Thyroid gland (tissue), 4 donors: ENCODE measurements at regions not wholly inside any gene's neighbourhood (a gene's known extent, or its start where the extent isn't known, plus 50 kb on each side); places are given as distances from the start of the nearest gene placed in this dataset.

Source experiments
- DNase-seq, 2 donors: peaks; one replicate each; pipeline ENCODE4 v3.0.0-alpha.2; 2019
- H3K27ac ChIP-seq, 3 donors: fragments of 200-600 bp; sonication (generic); 1 replicate in 2 of 3; 2 replicates in 1 of 3; pipeline ENCODE4 v1.5.1; 2016 to 2019; ENCODE audit warnings: mild to moderate bottlenecking in 1 of 3, moderate library complexity in 1 of 3
- H3K27me3 ChIP-seq: fragments of 200-600 bp; sonication (generic); one replicate; pipeline ENCODE4 v1.5.1; 2019
- H3K36me3 ChIP-seq, 2 donors: fragments of 200-600 bp; sonication (generic); one replicate each; pipeline ENCODE4 v1.5.1; 2016 to 2019
- H3K4me1 ChIP-seq, 2 donors: fragments of 200-600 bp; sonication (generic); one replicate each; pipeline ENCODE4 v1.5.1; 2017 to 2019
- H3K4me3 ChIP-seq, 3 donors: fragments of 200-600 bp; sonication (generic); replicated peaks in 1 of 3; 1 replicate in 2 of 3; 2 replicates in 1 of 3; pipeline ENCODE4 v1.5.1; 2016; ENCODE audit warnings: mild to moderate bottlenecking in 1 of 3
- H3K9me3 ChIP-seq: fragments of 200-600 bp; sonication (generic); one replicate; pipeline ENCODE4 v1.5.1; 2017
- POLR2A ChIP-seq, 2 donors: fragments of 450-650 bp; IDR thresholded peaks; one replicate each; pipeline ENCODE4 v1.6.1; 2017; ENCODE audit warnings: antibody characterized with exemption in 2 of 2, mild to moderate bottlenecking in 2 of 2, moderate library complexity in 1 of 2
- WGBS, 2 donors: methylation state at CpG; one replicate each; pipeline ENCODE4 v1.1.5; 2017; 5-methylcytosine and 5-hydroxymethylcytosine counted together
- intact Hi-C: fragments of 100-400 bp; cut with DNase I; formaldehyde crosslinking; loops from one replicate; pipeline ENCODE4 v1.15.1; 2023
- TF ChIP-seq, protein P1 (sequence below), 6 experiments: fragments of 200-600 bp in 3 of 6; fragments of 450-650 bp in 3 of 6; sonication (generic) in 3 of 6; IDR thresholded peaks; one replicate each; pipeline ENCODE4 v1.5.1; 2016 to 2019; ENCODE audit warnings: antibody characterized with exemption in 6 of 6, mild to moderate bottlenecking in 2 of 6, inconsistent platforms in 1 of 6, moderate library complexity in 1 of 6

DNA sequence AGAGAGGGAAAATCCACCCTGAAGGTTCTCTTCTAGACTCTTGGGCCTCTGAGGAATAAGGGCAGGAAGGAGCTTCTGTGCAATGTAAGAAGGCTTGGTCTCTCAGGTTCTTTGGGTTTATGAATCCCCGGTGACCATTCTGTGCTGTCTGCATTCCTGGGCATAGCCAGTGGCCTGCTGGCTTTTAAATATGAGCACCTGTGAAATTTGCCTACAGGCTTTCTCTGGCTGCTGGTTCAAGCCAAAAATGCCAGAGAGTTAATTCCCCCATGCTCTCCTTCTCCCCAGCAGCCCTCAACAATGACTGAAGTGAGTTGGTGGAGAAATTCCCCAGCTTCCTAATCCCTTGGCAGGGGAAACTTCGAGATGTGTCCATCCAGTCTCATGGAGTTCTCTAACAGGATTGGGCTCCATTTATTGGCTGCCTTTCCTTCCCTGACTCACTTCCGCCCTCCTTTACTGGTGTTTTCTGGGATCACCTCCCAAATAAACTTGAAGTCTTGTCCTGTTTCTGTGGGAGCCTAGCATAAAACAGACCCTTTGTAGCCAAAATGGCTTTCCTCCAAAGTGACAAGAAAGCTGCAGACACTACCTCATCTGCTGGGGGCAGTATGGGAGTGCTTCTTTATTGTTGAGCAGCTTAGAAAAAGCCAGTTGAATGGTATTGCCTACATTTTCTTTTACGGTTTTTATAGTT, 179.4 kb upstream of the CASK start:
- Histone ChIP-seq H3K4me1 (no peaks in the 10 kb centered on the region), H3K27ac (no peak overlapping the region), H3K36me3 (no peaks in the 10 kb centered on the region), H3K27me3 (no peaks in the 10 kb centered on the region), H3K4me3 (no peak overlapping the region), H3K9me3 (no peaks in the 10 kb centered on the region)
- no peak for DNase-seq
- intact Hi-C loops = no loop called here
- 71 to 77% methylated on average over 3 to 4 of the region's 4 CpGs for WGBS, 2 donors
- TF ChIP-seq POLR2A (IDR thresholded peaks at IDR 0.05) = no peak
- TF ChIP-seq, protein P1, sequence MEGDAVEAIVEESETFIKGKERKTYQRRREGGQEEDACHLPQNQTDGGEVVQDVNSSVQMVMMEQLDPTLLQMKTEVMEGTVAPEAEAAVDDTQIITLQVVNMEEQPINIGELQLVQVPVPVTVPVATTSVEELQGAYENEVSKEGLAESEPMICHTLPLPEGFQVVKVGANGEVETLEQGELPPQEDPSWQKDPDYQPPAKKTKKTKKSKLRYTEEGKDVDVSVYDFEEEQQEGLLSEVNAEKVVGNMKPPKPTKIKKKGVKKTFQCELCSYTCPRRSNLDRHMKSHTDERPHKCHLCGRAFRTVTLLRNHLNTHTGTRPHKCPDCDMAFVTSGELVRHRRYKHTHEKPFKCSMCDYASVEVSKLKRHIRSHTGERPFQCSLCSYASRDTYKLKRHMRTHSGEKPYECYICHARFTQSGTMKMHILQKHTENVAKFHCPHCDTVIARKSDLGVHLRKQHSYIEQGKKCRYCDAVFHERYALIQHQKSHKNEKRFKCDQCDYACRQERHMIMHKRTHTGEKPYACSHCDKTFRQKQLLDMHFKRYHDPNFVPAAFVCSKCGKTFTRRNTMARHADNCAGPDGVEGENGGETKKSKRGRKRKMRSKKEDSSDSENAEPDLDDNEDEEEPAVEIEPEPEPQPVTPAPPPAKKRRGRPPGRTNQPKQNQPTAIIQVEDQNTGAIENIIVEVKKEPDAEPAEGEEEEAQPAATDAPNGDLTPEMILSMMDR (IDR thresholded peaks at IDR 0.05) = no peak

DNA sequence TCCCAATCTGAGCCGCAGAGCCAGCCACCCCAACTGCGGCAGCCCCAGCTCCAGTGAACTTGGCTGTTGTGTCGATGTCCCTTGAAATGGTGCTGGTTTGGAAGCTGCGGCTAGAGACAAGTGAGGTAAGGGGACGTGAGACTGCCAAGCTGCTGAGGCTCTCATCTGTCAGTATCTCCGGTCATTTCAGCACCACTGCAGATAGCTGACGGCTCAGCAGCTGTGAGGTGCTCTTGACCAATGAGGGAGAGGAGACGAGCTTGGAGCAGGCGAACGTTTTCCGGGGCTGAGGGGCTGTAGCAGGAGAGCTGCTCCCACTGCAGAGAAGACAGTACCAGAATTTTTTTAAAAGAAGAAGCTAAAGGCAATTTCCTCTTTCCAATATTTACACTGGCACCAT, 175.5 kb upstream of the CASK start:
- no peaks in the 10 kb centered on the region for H3K4me1 ChIP-seq
- WGBS, 2 donors = 67 to 74% methylated on average over 10 to 11 of the region's 11 CpGs
- intact Hi-C loops = no loop called here
- H3K27ac ChIP-seq = no peak overlapping the region
- DNase-seq = no peak
- no peak for TF ChIP-seq POLR2A (IDR thresholded peaks at IDR 0.05)
- TF ChIP-seq, protein P1 (IDR thresholded peaks at IDR 0.05) = no peak
- no peaks in the 10 kb centered on the region for H3K36me3 ChIP-seq
- H3K27me3 ChIP-seq = no peaks in the 10 kb centered on the region
- no peaks in the 10 kb centered on the region for H3K9me3 ChIP-seq
- no peak overlapping the region for H3K4me3 ChIP-seq

DNA sequence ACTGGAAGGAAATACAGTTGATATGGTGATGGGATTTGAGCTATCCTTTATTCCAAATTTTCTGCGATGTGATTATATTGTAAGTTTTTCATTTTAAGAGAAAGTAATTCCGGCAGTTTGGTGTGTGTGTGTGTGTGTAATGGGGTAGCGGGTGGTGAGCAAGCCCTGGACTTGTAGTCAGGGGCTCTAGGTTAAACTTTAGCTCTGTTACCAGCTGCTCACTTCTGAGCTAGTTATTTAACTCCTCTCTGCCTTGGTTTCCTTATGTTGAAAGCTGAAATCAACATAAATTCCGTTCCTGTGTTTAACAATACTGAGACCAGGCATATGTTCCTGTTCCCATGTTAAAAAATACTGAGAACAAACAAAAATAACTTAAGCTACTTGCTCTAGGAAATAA, 174.1 kb upstream of the CASK start:
- Histone ChIP-seq H3K27me3 (no peaks in the 10 kb centered on the region), H3K4me3 (no peak overlapping the region), H3K36me3 (no peaks in the 10 kb centered on the region), H3K27ac (no peak overlapping the region), H3K9me3 (no peaks in the 10 kb centered on the region), H3K4me1 (no peaks in the 10 kb centered on the region)
- WGBS, 2 donors = 92 to 96% methylated on average over 4 of the region's 4 CpGs
- intact Hi-C loops = no loop called here
- no peak for DNase-seq
- TF ChIP-seq, protein P1 (IDR thresholded peaks at IDR 0.05) = no peak
- no peak for TF ChIP-seq POLR2A (IDR thresholded peaks at IDR 0.05)

DNA sequence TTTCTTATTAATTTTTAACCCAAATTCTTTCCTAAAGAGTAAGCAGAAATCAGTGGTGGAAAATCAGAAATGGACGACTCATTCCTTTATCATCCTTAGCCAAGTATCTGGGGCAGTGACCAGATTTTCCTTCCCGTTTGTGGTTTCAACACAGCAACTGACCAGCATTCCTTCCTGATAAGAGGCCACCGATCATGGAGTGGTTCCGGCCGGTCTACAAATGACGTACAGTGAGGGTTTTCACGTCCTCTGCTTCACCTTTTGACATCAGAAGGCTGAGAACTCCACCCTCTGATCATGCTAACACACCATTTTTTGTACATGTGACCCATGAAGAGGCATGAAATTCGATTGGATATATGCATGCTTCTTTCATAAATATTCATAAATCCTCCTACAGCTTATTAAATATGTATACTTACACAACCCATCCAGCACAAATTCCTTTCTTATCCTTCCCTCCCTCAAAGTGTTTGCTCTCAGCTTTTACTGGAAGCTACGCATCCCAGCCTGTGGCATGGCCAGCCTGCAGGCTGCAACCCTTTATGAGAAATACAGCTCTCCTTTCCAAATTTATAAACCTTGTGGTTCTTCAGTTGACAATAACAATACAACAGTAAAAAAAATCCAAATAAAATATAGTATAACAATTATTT, 173.0 kb upstream of the CASK start:
- Histone ChIP-seq H3K4me1 (no peaks in the 10 kb centered on the region), H3K36me3 (no peaks in the 10 kb centered on the region), H3K27ac (no peak overlapping the region), H3K4me3 (no peak overlapping the region), H3K27me3 (no peaks in the 10 kb centered on the region), H3K9me3 (no peaks in the 10 kb centered on the region)
- TF ChIP-seq, protein P1 (IDR thresholded peaks at IDR 0.05) = no peak
- TF ChIP-seq POLR2A (IDR thresholded peaks at IDR 0.05) = no peak
- DNase-seq = no peak
- intact Hi-C loops = no loop called here
- WGBS, 2 donors = 77 to 84% methylated on average over 9 of the region's 9 CpGs

DNA sequence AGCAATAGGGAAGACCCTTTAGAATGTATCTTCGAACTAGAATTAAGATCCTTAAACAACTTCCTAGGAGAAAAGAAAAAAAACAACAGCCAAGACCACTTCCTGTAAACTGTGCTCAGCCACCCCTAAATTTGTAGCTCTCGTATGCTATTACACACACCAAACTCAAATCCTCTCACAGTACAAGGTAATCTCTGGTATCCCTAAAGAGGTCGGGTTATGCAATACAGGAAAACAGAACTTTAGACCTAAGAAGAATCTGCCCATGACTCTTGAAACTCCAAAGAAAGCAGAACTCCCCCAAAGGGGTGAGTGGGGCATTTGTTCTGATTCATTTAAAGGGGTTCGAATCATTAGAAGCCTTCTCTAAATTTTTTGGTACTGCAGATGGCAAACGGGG, 170.9 kb upstream of the CASK start:
- Histone ChIP-seq H3K4me1 (no peaks in the 10 kb centered on the region), H3K9me3 (no peaks in the 10 kb centered on the region), H3K4me3 (no peak overlapping the region), H3K27me3 (no peaks in the 10 kb centered on the region), H3K27ac (no peak overlapping the region), H3K36me3 (no peaks in the 10 kb centered on the region)
- no peak for DNase-seq
- WGBS, 2 donors = 54 to 71% methylated on average over 5 of the region's 5 CpGs
- no peak for TF ChIP-seq POLR2A (IDR thresholded peaks at IDR 0.05)
- TF ChIP-seq, protein P1 (IDR thresholded peaks at IDR 0.05) = no peak
- intact Hi-C loops = no loop called here
